DMS 273 (cell line): ENCODE measurements at regions not wholly inside any gene's neighbourhood (a gene's known extent, or its start where the extent isn't known, plus 50 kb on each side); places are given as distances from the start of the nearest gene placed in this dataset.
"Not testable (repeated sequence)": the region's sequence is repeated elsewhere in the genome, so short reads cannot be mapped to it uniquely, and the experiment has no call there.

Source experiments
- DNase-seq: peaks from one replicate; lab custom pipeline; 2025; ENCODE audit not compliant: unreplicated experiment; lab: John Stamatoyannopoulos, UW

DNA sequence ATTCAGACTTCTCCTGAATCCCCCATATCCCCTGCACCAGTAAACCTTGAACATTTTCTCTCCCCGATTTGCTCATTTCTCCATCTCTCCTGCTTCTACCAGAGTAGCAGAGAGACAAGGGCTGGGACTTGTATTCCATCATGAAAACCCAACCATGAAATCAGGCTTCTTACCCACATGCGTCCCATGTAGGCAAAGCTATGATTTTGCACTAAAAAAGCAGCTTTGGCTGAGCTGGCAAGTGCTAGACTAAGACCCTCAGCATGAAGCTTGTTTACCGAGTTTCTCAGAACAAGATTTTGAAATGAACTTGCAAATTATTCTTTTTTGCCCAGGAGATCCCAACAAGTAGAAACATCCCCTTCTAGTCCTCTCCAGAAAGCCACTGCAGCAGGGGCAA lies 80.3 kb upstream of the RFLNA start:
- DNase-seq, result no peak

DNA sequence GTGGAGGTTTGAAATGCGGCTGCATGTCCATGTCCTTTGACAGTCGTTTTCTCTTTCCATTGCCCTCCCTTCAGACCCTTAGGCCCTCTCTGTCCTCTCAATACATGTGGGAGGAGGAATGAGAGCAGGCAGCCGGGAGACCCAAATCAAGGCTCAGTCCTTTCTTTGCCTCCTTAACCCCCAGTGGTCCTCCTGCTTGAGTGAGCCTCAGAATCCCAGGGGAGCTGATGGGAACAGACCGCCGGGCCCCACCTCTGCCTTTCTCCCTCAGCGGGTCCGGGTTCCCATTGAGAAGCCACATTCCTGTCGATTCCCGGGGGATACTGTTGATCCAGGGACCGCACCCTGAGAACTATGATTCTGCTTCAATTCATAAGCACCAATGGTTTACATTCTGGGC lies 77.9 kb upstream of the RFLNA start:
- DNase-seq, result no peak

DNA sequence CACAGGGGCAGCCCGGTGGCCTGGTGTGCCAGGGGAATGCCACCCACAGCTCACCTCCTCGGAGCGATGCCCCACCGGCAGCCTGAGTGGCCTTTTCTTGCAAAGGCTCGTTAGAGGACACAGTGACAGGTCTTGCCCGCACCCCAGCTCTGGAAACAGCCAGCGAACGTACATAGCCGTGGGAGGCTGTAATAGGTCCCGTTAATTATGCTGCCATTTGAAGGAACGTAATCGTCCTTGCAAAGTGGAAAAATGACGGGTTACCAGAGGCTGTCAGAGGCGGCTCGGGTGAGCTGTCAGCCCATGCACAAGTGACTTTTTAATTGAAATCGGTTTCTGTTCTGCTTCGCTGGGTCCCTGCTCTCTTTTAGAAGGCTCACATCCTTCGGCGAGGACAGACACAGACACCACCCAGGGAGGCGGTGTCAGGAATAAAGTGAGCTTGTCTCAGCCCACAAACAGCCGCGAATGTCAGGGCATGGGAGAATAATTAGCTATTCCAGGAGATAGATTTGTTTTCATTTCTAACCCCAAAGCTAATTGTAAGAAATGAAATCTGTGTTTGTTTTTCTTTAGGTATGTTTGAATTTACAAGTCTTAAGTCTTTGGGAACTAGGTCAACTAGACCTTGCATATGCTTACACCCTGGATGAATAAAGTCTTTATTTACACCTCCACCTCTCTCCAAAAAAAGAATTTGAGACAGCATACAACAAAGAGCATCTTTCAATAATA lies 77.2 kb upstream of the RFLNA start:
- peak; percentile 12 for DNase-seq

DNA sequence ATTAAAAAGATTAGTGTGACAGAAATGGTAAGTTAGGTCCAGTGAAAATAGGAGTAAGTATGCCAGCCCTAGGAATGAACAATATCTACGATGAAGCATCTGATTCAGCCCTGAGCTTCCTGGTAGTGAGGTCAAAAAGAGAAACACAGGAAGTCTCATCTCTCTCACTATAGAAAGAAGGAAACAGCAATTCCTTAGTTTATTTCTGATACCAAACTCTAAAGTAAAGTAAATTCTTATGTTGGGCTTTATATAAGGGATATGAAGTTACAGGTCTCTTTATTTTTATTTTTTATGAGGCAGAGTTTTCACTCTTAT lies 76.7 kb upstream of the RFLNA start:
- DNase-seq, result no peak

DNA sequence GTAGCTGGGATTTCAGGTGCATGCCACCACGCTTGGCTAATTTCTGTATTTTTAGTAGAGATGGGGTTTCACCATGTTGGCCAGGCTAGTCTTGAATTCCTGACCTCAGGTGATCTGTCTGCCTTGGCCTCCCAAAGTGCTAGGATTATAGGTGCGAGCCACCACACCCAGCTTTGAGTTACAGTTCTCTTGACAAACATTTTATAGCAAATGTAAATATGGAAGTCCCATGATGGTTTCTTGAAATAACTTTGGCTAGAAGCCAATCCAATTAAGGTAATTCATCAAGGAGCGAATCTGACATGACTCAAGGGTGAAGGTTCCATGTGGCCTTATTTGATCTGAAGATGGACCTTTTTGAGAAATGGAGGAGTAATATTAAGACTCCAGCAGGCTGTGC lies 76.2 kb upstream of the RFLNA start:
- DNase-seq, result not testable (repeated sequence)

DNA sequence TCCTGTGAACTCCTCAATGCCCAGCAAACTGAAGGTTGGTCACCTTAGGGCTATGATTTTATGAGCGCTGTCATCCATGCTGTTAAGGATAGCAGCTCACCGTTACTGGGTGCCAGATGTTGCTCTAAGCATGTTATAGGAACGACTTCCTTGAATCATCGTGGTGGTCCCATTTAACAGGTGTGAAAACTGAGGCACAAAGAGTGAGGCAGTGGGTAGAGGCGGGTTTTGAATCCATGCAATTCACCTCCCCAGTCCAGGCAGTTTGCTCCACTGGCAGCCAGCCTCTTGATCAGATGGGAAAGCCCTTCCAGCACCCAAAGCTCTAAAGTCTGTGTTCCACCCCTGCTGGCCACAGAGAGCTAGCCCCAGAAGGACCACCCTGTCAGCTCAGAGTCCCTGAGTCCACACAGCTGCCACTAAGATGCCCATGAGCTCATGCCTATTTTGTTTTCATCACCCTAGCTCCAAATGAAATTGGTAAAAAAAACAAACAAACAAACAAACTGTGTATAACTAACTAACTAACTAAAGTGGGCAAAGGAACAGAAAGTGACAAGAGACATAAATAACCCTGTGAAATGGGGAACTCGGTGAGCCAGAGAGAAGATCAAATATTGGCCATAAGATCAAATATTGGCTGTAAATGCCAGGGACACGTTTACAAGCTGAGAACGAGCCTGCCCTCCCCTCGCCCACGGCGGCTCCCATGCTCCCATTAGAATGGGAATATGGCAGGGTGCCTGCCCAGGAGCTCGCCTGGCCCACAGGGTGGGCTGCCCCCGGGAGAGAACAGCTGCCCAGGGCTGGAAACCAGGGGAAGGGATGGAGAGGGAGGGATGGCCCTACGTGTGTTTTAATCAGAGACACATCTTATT lies 72.3 kb upstream of the RFLNA start:
- no peak for DNase-seq

DNA sequence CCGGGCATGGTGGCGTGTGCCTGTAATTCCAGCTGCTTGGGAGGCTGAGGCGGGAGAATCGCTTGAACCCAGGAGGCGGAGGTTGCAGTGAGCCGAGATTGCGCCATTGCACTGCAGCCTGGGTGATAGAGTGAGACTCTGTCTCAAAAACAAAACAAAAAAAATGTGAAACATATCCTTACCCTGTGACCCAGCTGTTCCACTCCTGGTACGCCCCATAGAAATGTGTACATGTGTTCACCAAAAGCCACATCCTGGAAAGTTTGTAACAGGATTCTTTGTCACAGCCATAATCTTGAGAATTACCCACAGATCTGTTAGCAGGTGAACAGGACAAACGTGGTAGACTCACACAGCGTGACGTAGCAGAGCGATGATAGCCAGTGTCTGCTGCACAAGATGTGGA lies 71.2 kb upstream of the RFLNA start:
- not testable (repeated sequence) for DNase-seq

DNA sequence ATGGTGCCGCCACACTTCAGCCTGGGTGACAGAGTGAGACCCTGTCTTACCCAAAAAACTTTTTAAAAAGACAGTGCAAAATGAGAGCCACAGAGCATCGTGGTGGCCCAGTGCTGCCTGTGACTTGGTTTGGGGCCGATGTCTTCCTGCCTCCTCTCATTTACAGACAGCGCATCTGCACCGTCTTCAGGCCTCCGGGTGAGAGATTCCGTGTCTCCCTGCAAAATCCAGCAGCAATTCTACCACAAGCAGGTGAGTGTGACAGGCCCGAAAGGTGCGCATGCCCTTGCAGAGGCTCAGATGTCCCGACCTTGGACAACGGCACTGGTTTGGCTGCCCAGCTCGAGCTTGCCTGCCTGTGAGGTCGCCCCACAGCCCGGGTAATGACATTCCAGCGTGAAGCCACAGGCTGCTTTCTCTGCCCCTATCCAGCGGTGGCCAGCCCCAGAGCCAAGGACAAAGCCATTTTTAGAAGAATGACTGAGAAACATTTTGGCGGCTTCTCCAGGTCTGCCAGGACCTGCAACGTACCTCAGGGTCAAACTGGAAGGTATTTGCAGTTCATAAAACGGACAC lies 70.3 kb upstream of the RFLNA start:
- no peak for DNase-seq

DNA sequence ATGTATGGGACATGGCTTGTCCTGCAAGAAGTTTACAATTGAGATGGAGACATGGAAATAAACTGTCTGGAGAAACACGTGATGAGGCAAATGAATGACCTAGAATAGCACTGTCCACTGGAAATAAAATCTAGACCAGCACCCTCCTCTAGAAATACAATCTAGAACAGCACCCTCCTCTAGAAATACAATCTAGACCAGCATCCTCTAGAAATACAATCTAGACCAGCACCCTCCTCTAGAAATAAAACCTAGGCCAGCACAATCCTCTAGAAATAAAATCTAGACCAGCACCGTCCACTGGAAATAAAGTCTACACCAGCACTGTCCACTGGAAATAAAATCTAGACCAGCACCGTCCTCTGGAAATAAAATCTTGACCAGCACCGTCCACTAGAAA lies 69.2 kb upstream of the RFLNA start:
- DNase-seq, result no peak

DNA sequence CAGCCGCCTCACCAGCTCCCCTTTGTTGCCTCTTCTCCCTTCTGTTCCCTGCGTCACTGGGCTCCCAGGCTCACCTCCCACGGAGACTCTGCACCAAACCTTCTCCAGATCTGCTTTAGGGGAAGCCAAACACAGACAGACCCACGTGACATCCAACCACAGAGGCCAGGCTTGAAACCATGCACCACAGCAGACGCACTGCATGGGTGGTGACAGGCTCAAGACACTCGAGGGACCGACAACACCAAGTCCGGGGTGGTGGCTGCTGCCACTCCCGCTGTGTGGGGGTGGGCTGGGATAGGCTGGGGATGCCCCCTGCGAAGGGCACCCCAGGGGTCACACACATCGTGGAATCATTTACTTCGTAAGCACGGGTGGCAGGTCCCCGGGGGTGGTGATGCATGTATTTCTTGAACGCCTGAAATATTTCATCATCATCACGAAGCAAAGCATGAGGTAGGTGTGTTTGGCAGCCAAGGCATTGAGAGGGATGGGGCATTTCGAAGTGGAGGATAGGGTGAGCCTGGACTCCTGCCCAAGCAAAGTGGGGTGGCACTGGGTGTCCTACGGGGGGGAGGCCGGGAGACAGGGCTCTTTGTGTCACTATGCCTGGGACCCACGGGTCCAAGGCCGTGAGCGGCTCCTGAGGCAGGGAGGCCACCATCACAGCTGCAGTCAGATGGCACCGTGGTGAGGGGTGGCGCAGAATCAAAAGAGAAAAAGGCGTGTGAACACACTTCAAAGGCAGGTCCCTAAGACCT lies 66.8 kb upstream of the RFLNA start:
- no peak for DNase-seq

DNA sequence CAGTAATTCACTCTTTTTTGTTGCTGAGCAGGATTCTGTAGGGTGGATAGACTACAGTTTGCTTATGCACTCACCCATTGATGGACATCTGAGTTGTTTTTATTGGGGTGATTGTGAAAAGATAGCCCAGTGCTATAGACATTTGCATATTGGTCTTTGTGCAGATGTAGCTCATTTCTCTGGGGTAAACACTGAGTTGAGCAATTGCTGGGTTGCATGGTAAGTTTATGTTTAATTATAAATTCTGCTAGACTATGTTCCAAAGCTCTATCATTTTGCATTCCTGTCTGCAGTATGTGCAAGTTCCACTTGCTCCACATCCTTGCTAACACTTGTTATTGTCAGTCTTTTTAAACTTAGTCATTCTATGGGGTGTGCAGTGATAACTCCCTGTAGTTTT lies 65.4 kb upstream of the RFLNA start:
- DNase-seq, result no peak

DNA sequence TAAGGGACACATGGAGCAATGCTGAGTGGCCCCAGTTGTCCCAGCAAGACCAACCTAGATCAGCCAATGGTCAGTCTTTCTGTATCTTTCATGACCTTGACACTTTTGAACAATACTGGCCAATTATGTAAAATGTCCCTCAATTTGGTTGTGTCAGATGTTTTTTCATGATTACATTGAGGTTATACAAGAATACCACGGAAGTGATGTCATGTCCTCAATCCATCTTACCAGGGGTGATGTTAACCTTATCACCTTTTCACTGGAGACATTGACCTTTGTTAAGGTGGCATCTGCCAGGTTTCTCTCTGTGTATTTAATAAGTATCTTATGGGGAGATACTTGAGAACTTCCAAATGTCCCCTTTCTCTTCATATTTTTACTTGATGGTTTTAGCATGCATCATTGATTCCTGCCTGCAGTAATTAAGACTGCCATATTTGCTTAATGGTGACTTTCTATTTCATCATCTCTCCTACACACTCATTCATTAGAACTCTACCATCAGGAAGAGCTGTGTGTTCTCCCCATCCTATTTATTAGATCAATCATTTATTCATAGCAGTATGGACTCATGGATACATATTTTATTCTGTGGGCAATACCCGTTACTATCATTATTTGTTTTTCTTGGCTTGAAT lies 64.7 kb upstream of the RFLNA start:
- DNase-seq, result no peak

DNA sequence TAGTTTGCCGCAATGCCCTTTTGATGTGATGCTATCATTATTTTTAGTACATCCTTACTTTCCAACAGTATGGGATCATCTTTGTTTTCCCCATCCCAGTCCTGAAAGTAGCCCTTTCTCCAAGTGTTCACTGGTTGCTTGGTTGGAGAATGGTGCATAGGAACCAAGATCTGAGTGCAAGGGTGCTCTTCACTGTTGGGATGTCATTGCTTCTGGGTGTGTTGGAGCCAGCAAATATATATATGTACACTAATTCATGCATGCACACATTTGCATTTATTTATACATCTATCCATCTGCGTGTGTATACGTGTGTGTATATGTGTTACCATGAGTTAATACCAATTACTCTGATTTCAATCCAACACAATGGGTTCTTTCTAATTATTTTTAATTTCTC lies 64.1 kb upstream of the RFLNA start:
- DNase-seq, result no peak

DNA sequence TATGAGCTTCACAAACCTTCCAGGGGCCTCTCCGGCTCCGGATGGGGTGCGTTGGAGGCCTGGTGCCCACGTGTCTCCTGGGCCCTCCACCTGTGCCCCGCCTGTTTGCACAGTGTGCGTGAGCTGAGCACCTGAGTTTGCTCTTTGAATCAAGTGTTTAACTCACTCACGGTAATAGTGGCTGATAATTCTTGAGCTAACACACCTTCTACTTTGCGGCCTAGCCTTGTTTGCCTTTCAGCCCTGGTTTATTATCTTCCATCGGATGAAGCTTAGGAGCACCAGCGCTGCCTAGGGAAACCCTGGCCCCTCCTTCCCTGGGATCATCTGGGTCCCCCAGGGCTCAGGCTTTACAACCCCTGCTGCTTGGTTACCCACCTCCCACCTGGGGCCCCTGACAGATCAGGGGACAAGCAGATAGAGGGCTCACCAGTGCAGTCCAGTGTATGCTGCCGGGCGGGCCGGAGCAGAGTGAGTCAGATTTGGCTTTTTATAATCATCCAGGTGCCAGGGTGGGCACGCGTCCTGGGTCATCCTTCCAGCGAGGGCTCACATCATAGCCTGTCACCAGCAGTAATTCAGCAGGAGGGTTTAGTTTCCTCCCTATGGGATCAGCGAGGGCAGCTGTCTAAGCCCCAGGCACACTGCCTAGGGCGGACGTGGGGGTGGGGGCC lies 62.8 kb upstream of the RFLNA start:
- no peak for DNase-seq

DNA sequence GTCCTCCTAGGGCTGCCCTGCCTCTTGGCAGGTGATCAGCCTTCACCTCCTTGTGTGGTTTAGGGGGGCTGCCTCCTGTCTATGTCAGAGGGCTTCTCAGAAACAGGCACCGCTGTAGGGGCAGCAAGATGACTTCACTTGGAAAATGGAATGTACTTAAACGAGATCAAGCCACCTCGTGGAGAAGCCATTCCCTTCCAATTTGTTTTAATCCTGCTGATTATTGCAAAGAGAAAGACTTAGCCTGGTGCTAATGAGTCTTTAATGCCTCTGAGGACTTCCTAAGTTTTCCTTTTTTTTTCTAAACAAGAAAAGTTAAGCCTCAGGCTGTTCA lies 62.3 kb upstream of the RFLNA start:
- no peak for DNase-seq

DNA sequence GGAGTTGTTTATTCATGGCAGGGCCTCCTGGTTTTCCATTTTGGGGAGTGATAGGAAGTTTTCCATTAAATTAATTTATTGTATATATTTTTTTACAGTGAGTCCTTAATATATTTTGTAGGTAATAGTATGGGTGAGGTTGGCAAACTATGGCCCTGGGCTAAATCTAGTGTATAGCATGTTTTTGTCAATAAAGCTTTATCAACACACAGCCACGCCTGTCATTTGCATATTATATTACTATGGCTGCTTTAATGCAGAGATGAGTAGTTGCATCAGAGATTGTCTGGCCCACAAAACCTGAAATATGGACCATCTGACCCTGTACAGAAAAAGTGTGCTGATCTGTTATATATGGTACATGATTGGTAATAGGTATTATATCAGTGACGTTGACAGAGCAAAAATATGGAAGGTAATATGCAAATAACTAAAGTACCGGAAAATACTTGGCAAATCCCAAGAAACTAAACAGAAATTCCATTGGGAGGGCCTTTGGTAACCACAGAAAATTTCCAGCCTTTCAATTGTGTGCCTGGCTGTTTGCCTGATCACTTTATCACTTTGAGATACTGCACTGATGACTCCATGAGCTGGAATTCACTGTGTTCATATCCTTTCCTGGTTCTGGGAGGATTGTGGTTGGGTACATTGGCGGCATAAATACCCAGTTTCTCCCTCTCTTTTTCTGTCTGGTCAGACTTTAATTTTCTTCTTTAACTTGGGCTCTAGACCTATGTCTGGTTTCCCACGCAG lies 61.7 kb upstream of the RFLNA start:
- DNase-seq, result no peak

DNA sequence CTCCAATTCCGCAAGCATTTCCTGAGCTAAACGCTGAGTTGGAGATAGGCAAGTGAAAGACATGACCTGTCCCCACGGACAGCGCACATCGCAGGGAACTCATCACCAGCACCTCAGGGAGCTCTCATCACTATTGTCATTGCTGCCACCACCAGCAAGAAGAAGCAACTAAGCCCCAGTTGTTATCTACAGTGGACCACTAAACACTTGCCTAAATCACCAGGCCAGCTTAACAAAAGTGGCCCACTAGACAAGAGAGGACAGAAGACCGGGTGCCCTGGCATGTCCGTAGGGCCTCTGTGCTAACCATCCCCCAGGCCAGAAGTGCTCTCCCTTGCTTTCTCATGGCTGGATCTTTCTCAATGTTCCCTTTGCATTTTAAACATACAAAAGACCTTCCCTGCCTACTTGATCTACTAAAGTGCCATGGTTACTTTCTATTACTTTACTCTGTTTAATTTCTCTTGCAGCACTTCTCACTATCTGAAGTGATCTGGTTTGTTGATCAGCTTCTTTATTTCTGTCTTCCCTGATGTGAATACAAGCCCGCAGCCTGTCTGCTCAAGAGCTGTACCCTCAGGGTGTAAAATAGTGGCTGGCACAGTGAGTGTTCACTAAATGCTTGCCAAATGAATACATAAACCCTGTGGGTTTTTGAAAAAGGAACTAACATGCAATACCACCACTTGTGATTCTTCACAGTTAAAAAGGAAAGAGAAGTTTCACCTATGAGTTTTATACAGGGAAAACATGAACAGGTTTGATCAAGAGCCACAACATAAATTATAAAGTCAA lies 60.9 kb upstream of the RFLNA start:
- DNase-seq, result no peak

DNA sequence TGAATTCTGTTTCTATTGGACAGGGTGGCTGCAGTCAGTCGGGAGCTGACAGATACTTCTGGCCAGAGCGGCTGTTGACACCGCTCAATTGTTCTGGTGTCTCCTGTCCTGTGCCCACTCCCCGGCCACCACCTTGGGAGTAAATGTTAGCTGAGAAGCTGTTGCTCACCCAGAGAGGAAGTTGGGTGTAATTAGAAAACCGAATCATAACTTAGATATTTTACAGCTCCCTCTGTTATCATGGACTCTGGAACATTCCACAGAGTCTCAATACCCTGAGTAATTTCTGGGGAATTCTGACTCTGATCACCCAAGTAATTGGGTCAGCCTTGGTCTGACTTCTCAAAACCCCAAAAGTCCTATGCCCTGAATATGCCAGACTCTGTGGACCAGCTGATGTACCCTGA lies 58.3 kb upstream of the RFLNA start:
- DNase-seq, result no peak

DNA sequence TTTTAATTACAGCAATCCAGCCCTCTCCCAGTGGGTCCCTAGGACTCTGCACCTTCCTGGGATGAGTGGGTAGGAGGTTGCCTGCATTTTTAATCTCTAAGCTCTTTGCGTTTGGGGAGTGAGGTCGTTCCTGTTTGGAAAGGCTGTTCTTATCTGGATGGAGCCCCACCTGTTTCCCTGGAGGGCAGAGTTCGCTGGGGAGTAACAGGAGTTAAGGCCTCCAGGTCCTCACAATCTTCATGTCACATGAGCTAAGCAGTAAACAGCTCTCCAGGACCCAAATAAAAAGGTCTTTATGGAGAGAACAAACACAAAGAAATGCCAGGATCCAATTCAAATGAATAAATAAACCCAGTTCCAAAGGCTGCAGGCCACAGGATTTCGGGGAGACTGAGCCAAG lies 56.0 kb upstream of the RFLNA start:
- no peak for DNase-seq
